ENCODE measurements at regions not wholly inside any gene's neighbourhood (a gene's known extent, or its start where the extent isn't known, plus 50 kb on each side); places are given as distances from the start of the nearest gene placed in this dataset.

GRCh38 chr1:8241417-8242014 lies 76.4 kb upstream of the SLC45A1 start (continued):
- TF ChIP-seq ZNF136 (CRISPR knock-in tag; IDR thresholded peaks at IDR 0.05; ENCODE audit: low read depth) (no peak), ZSCAN30 (CRISPR knock-in tag; IDR thresholded peaks at IDR 0.05) (no peak), ZNF7 (CRISPR knock-in tag; IDR thresholded peaks at IDR 0.05) (peak; percentile 100), NFE2L1 (CRISPR knock-in tag; IDR thresholded peaks at IDR 0.05; ENCODE audit: borderline replicate concordance) (no peak), HNF4G (IDR thresholded peaks at IDR 0.05; ENCODE audit: borderline replicate concordance, low read depth, low read length) (peak; percentile 49; the same call in 1 of the 2 replicates), HNF4G (CRISPR knock-in tag; IDR thresholded peaks at IDR 0.05; ENCODE audit: borderline replicate concordance, low read depth) (peak; percentile 72), SRSF1 (optimal IDR thresholded peaks at IDR 0.05; ENCODE audit: low read depth, low read length) (no peak), DNMT3B (CRISPR knock-in tag; conservative IDR thresholded peaks at IDR 0.05) (no peak), CAMTA2 (CRISPR knock-in tag; IDR thresholded peaks at IDR 0.05; ENCODE audit: borderline replicate concordance) (no peak), ZNF652 (CRISPR knock-in tag; IDR thresholded peaks at IDR 0.05; ENCODE audit: borderline replicate concordance, low read depth) (peak; percentile 40; the same call in 1 of the 2 replicates), KLF16 (CRISPR knock-in tag; IDR thresholded peaks at IDR 0.05) (0 out of 4 replicates have a peak, but pooled peaks of 1 of the 2 experiments have one; percentile 27), AGO2 (optimal IDR thresholded peaks at IDR 0.05; ENCODE audit: low read depth, low read length) (no peak), ZNF773 (CRISPR knock-in tag; IDR thresholded peaks at IDR 0.05; ENCODE audit: borderline replicate concordance) (no peak), ELK4 (CRISPR knock-in tag; IDR thresholded peaks at IDR 0.05; ENCODE audit: borderline replicate concordance) (no peak), CERS6 (CRISPR knock-in tag; IDR thresholded peaks at IDR 0.05) (no peak), ZMAT5 (CRISPR knock-in tag; IDR thresholded peaks at IDR 0.05; ENCODE audit: borderline replicate concordance, low read depth) (no peak), KAT2B (IDR thresholded peaks at IDR 0.05; ENCODE audit: borderline replicate concordance, low read depth, low read length) (no peak), TBX2 (CRISPR knock-in tag; IDR thresholded peaks at IDR 0.05; ENCODE audit: borderline replicate concordance) (peak; percentile 80), HIVEP1 (CRISPR knock-in tag; IDR thresholded peaks at IDR 0.05) (no peak), PHF20 (CRISPR knock-in tag; IDR thresholded peaks at IDR 0.05) (peak; percentile 26; the same call in 1 of the 2 replicates), BRF2 (CRISPR knock-in tag; IDR thresholded peaks at IDR 0.05) (no peak), HBP1 (CRISPR knock-in tag; IDR thresholded peaks at IDR 0.05; ENCODE audit: low read depth) (no peak), CREBL2 (CRISPR knock-in tag; IDR thresholded peaks at IDR 0.05; ENCODE audit: borderline replicate concordance) (no peak)
